ENCODE measurements at regions not wholly inside any gene's neighbourhood (a gene's known extent, or its start where the extent isn't known, plus 50 kb on each side); places are given as distances from the start of the nearest gene placed in this dataset.
"Not testable (repeated sequence)": the region's sequence is repeated elsewhere in the genome, so short reads cannot be mapped to it uniquely, and the experiment has no call there.

- not testable (repeated sequence) for DNase-seq
Measured at GRCh38 chr20:52424357-52424942, 232.9 kb upstream of the ZFP64 start.

- DNase-seq, result not testable (repeated sequence)
Measured at GRCh38 chr20:52423536-52424140, 232.1 kb upstream of the ZFP64 start.

DNA sequence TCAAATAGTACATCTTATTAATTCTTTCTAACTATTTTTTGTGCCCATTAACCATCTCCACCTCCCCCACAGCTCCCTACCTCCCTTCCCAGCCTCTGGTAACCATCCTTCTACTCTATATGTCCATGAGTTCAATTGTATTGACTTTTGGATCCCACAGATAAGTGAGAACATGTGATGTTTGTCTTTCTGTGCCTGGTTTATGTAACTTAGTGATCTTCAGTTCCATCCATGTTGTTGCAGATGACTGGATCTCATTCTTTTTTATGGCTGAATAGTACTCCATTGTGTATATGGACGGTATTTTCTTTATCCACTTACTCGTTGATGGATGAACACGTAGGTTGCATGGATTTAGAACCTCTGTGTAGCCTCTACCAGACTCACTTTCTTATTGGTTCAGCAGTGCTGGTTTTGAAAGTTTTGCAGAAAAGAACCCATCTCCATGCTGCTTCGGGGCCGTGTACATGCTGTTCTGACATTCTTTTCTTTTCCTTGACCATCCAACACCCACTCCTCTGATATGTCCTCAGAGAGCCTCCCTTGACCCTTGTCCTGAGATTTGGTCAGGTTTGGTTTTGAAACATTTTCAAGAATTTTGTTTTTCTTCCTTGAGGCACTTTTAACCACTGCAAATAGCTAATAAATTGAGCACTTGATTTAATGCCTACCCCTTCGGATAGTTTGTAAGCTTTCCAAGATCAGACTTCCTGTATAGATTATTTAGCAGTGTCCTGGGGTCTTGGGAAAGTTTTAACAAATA lies 231.2 kb upstream of the ZFP64 start:
- DNase-seq, result no peak

DNA sequence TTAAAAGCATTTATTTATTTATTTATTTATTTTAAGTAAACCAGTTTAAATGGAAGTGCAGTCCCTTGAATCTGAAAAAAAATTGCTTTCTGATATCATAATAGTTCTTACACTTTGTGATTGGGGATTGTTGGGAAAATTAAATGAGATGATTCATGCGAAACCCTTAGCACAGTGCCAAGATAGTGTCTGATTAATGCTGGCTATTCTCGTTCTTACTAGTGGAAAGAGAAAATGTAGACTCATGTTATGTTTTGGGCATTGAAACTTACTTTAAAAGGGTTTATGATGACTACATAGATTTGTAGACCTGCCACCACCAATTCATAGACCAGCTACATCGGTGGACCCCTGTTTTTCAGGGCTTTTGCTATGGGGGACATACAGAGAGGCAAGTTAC lies 229.2 kb upstream of the ZFP64 start:
- DNase-seq, result no peak

DNA sequence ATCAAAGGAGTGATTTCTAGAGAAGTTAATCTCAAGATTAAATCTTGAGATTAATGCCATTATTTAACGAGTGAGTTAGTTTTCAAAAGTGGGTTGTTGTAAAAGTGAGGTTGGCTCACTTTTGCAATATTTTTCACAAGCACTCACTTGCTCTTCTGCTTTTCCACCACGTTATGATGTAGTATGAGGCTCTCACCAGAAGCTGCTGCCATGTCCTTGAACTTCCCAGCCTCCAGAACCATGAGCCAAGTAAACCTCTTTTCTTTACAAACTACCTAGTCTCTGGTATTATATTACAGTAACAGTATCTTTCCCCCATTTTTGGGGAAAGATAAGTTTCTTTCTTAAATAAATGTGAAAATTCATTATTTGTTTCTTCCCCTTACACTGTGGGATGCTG lies 227.6 kb upstream of the ZFP64 start:
- no peak for DNase-seq

DNA sequence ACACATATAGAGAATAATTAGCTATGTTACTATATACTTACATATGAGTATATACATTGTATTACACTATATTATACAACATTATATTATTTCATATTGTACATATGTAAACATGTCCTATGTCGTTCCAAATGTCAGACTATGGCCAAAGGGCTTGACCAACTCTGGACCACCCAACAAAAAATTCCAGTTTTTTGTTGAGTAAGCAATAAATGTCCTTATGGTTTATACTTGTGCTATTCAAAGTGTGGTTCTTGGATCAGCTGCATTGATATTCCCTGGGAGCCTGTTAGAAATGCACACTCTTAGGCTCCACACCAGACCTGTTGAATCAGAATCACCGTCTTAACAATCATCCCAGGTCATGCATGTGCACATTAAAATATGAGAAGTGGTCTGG lies 225.4 kb upstream of the ZFP64 start:
- no peak for DNase-seq

DNA sequence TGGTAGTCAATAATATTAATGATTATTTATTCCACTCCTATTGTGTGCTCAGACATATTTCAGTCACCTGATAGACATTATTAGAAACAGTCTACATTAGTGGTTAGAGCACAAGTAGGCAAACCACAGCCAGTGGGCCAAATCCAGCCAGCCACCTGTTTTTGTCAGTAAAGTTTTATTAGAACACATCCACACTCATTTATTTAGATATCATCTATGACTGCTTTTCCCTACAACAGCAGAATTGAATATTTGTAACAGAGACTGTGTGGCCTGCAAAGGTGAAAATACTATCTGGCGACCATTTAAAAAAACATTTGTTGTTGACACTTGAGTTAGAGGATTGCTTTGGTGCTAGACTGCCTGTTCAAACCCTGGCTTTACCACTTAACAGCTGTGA lies 220.0 kb upstream of the ZFP64 start:
- no peak for DNase-seq

GRCh38 chr20:52410731-52411234 lies 219.2 kb upstream of the ZFP64 start:
- DNase-seq, result peak; percentile 15 to 25

GRCh38 chr20:52410182-52410647 lies 218.6 kb upstream of the ZFP64 start:
- peak; percentile 10 to 44 for DNase-seq

DNA sequence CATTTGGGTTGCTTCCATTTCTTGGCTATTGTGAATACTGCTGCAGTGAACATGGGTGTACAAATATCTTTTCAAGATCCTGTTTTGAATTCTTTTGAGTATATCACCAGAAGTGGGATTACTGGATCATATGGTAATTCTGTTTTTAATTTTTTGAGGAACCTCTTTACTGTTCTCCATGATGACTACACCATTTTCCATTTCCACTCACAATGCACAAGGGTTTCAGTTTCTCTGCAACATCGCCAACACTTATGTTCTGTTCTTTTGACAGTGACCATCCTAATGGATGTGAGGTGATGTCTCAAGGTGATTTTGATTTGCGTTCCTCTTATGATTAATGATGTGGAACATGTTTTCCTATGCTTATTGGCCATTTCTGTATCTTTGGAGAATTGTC lies 214.4 kb upstream of the ZFP64 start:
- DNase-seq, result no peak

DNA sequence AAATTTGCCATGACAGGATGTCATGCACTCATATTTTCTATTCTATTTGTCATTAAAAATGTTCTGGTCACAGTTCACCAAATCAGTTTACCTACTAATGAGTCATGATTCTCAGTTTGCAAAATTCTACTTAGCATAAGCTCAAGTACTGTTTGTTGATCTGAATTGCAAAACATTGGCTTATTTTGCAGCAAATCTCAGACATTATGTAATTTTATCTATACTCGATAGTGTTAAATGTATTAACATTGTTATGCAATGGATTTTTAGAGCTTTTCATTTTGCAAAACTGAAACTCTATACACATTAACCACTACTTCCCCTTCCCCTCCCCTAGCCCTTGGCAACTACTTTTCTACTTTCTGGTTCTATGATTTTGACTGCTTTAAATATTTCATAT lies 213.8 kb upstream of the ZFP64 start:
- DNase-seq, result no peak

DNA sequence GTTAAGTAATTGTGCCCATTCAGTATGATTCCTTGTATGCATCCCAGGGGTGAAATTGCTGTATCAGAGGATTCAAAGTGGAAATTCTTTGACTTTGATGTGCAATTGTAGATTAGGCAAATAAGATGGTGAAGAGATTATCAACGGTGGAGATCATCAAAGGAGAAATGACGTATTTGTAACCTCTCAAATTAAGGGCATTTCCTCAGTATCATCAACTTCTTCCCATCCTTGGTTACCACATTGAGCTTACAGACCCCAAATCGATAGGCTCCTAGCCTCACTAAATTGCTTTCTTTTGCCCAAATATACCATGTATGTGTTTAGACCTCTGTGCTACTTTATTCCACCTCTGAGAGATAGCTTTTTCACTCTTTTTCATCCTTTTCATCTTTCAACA lies 213.1 kb upstream of the ZFP64 start:
- no peak for DNase-seq

DNA sequence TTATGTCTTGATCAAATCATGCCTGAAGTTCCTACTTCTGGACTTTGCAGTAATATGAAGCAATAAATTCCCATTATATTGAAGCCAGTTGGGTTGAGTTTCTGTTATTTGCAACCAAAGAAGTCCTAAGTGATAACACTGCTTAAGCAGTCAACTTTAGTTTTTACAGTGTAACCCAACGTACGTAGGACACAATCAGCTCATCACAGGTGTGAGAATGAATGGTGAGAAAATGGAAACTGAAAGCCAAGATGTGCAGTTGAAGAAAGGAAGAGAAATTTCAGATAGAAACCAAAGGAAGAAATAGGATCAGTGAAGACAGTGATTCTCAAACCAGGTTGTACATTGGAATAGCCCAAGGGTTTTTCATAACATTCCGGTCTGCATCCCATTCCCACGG lies 211.4 kb upstream of the ZFP64 start:
- DNase-seq, result no peak

DNA sequence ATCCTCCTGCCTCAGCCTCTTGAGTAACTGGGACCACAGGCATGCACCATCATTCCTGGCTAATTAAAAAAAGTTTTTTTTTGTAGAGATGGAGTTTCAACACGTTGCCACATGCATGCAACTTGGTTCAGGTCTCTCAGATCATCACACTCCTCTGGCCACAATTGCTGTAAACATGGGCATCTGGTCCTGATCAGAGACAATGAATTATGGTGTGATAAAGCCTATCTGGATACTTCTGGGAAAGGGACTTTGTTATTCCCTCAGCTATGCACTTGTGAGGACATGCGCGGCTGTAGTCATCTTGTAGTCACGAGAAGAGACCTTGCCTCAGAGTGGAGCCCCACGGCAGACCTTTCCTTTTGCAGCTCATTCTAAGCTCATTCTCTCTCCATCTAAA lies 210.9 kb upstream of the ZFP64 start:
- DNase-seq, result no peak

DNA sequence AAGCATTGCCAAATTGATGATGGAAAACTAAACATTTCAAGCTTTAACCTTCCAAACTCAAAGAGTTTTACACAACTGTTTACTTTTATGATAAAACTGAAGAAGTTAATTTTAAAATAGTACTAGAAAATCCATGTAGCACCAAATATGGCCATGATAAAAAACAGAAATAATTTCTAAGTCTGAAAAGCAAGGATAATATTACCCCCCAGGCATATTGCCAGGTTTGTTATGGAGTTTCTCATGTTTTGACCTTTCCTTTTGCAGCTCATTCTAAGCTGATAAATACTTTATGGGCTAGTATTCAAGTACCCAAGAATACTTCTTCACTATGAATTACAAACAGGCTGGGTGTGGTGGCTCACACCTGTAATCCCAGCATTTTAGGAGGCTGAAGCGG lies 209.9 kb upstream of the ZFP64 start:
- no peak for DNase-seq

- DNase-seq, result no peak
Measured at GRCh38 chr20:52399352-52399751, 207.8 kb upstream of the ZFP64 start.

GRCh38 chr20:52389606-52390005 lies 198.0 kb upstream of the ZFP64 start:
- no peak for DNase-seq

DNA sequence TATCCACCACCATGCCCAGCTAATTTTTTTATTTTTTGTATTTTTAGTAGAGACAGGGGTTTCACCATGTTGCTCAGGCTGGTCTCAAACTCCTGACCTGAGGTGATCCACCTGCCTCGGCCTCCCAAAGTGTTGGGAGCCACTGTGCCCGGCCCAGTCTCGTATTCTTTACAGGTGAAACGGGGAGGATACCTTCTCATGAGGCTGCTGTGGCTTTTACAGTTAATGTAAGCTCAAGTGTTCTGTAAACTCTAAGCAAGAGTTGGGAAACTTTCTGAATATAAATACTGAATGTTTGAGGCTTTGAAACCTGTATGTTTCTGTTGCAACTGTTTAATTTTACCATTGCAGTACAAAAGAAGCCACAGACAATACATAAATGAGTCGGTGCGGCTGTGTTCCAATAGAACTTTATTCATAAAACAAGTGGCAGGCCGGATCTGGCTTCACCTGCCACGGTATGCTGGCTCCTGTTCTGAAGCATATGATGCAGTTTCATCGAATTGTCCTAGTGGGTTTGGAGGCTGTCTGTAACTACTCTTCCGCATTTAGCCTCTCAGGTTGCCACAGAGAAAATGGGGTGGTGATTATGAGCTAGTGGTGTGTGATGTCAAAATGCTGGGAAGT lies 192.5 kb upstream of the ZFP64 start:
- no peak for DNase-seq

DNA sequence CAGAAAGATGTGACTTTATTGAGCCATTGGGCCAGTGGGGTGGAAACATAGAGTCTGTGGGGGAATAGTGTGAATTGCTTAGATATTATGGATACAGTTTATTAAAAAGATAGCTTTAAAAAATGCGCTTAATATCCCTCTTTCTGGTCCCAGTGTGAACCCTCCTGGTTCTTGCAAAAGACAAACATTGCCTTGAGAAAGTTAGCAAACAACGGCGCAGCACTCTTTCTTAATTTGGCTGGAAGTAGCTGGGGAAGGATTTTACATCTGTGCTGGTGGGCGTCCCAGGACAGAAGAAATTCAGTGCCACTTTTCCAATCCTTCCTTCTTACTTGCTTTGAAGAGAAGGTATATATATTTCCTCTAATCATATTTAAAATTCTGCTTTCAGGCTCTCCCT lies 191.4 kb upstream of the ZFP64 start:
- no peak for DNase-seq

DNA sequence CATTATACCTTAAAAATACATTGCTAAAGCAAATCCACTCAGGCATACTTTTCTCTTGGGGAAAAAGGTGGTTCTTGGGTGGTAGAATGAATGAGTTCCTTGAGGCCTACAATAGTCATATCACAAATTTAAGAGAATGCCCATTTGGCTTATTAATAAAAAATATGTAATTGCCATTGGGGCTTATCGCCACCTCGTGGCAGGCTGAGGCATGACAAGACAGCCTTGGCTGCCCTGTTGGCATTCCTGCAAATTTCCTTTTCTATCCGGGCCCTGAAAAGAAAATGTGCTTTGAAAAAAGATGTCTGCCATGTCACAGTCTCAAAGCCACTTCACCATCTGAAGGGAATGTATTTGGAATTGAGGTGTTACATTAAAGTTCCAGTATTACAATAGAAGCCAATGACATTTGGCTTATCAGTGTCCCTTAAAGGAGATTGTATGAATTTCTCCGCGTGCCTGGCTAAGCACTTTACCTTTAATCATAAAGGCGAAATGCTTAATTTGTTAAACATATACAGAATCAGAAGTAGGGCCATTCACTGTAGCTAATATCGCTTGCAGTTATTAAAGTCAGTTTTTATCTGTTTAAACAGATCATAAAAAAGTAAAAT lies 188.3 kb upstream of the ZFP64 start:
- DNase-seq, result peak; percentile 47 to 60

- DNase-seq, result no peak
Measured at GRCh38 chr20:52372169-52372568, 180.6 kb upstream of the ZFP64 start.

DNA sequence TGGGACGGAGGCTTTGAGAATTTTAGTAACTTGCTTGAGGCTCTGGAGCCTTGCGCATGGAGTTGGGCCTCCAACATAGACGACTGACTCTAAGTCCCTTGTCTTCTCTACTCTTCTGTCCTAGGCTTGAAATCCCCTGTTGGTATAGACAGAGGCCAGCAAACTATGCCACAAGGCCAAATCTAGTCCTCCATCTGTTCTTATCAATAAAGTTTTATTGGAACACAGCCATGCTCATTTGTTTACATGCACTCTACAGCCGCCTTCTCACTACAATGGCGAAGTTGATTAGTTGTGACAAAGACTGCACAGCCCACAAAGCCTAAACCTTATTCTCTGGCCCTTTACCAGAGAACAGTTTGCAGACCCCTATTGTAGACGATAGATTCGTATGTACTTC lies 174.1 kb upstream of the ZFP64 start:
- DNase-seq, result no peak

DNA sequence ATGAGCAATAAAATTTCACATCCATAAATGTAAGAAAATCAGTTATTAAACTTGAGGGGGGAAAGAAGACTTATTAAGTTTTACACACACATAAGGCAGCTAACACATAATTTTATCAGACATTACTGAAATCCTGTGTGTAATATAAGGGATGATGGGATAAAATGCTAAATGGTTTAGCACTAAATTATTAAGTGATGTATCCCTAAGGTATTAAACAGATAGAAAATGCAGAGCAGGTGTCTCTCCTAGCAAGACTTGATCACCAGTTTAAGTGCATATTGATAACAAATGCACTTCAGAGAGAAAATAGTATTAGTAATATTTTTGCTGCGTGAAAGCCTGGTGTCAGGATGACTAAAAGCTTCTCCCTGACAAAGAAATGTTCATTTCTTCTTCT lies 172.8 kb upstream of the ZFP64 start:
- no peak for DNase-seq
